CD14-positive monocyte (primary cell): ENCODE measurements at regions not wholly inside any gene's neighbourhood (a gene's known extent, or its start where the extent isn't known, plus 50 kb on each side); places are given as distances from the start of the nearest gene placed in this dataset.

Experiments used
- DNase-seq, 3 donors: peaks; one replicate each; pipeline ENCODE4 v3.0.0-alpha.2; 2011 to 2022
- H2AFZ ChIP-seq: 2 replicates; pipeline ENCODE4 v1.6.0; 2012; ENCODE audit warnings: mild to moderate bottlenecking, low read depth, low read length, inconsistent platforms; ENCODE audit not compliant: insufficient read depth, poor library complexity, severe bottlenecking
- H3K27ac ChIP-seq, 2 donors: 1 replicate in 1 of 2; 2 replicates in 1 of 2; pipeline ENCODE4 v1.5.1; 2012 to 2013; ENCODE audit warnings: low read length in 2 of 2, control low read depth in 1 of 2, inconsistent platforms in 1 of 2, low read depth in 1 of 2, mild to moderate bottlenecking in 1 of 2
- H3K27me3 ChIP-seq, 2 donors: one replicate each; pipeline versions ENCODE4 v1.6.0 to v1.6.1; 2011 to 2013; ENCODE audit warnings: low read length in 2 of 2; ENCODE audit not compliant: control insufficient read depth in 2 of 2, insufficient read depth in 2 of 2
- H3K36me3 ChIP-seq, 2 donors: replicated peaks in 1 of 2; 1 replicate in 1 of 2; 2 replicates in 1 of 2; pipeline versions ENCODE4 v1.5.1 to v1.6.1; 2012 to 2013; ENCODE audit warnings: low read length in 2 of 2, control low read depth in 1 of 2, inconsistent platforms in 1 of 2, mild to moderate bottlenecking in 1 of 2; ENCODE audit not compliant: insufficient read depth in 2 of 2, control insufficient read depth in 1 of 2
- H3K4me1 ChIP-seq, 2 donors: 1 replicate in 1 of 2; 2 replicates in 1 of 2; pipeline versions ENCODE4 v1.5.1 to v1.6.1; 2012 to 2013; ENCODE audit warnings: low read length in 2 of 2, control low read depth in 1 of 2, inconsistent platforms in 1 of 2, mild to moderate bottlenecking in 1 of 2, moderate library complexity in 1 of 2; ENCODE audit not compliant: insufficient read depth in 2 of 2, control insufficient read depth in 1 of 2
- H3K4me2 ChIP-seq: replicated peaks from 2 replicates; pipeline ENCODE3; 2012; ENCODE audit warnings: low read length, moderate library complexity, mild to moderate bottlenecking; ENCODE audit not compliant: poor library complexity, severe bottlenecking; ENCODE audit errors: extremely low read depth
- H3K4me3 ChIP-seq, 3 experiments: fragments of 200-600 bp in 1 of 3; sonication (generic) in 1 of 3; replicated peaks in 1 of 3; 1 replicate in 2 of 3; 2 replicates in 1 of 3; pipeline ENCODE4 v1.5.1; 2011 to 2013; ENCODE audit warnings: low read length in 3 of 3, mild to moderate bottlenecking in 3 of 3, control low read depth in 2 of 3, low read depth in 2 of 3, inconsistent platforms in 1 of 3, moderate library complexity in 1 of 3
- H3K79me2 ChIP-seq: 2 replicates; pipeline ENCODE4 v1.6.0; 2012; ENCODE audit warnings: mild to moderate bottlenecking, control low read depth, inconsistent platforms, low read length, moderate library complexity; ENCODE audit not compliant: insufficient read depth
- H3K9ac ChIP-seq: 2 replicates; pipeline ENCODE4 v1.6.0; 2017; ENCODE audit warnings: low read length, mild to moderate bottlenecking; ENCODE audit not compliant: insufficient read depth, poor library complexity, severe bottlenecking
- H3K9me3 ChIP-seq, 2 donors: replicated peaks in 1 of 2; 1 replicate in 1 of 2; 2 replicates in 1 of 2; pipeline versions ENCODE4 v1.5.1 to v1.6.1; 2012 to 2013; ENCODE audit warnings: low read length in 2 of 2, control low read depth in 1 of 2; ENCODE audit not compliant: control insufficient read depth in 1 of 2, insufficient read depth in 1 of 2
- H4K20me1 ChIP-seq: 2 replicates; pipeline ENCODE4 v1.6.0; 2012; ENCODE audit warnings: mild to moderate bottlenecking, low read length, control low read depth, moderate library complexity; ENCODE audit not compliant: insufficient read depth
- H3K27ac Mint-ChIP-seq, 7 donors: one replicate each; pipeline ENCODE4 v1.8.0; 2020; ENCODE audit warnings: mild to moderate bottlenecking in 7 of 7, mixed read lengths in 7 of 7, moderate library complexity in 6 of 7, inconsistent platforms in 2 of 7
- H3K27me3 Mint-ChIP-seq, 3 donors: one replicate each; pipeline ENCODE4 v1.8.0; 2021 to 2022; ENCODE audit warnings: low read depth in 3 of 3, mild to moderate bottlenecking in 3 of 3, mixed read lengths in 3 of 3, moderate library complexity in 3 of 3, inconsistent platforms in 1 of 3
- H3K36me3 Mint-ChIP-seq, 2 donors: one replicate each; pipeline ENCODE4 v1.8.0; 2020; ENCODE audit warnings: mixed read lengths in 2 of 2, inconsistent platforms in 1 of 2, mild to moderate bottlenecking in 1 of 2
- H3K4me1 Mint-ChIP-seq: one replicate; pipeline ENCODE4 v1.8.0; 2020; ENCODE audit warnings: mild to moderate bottlenecking, mixed read lengths
- H3K4me3 Mint-ChIP-seq, 2 donors: one replicate each; pipeline ENCODE4 v1.8.0; 2020; ENCODE audit warnings: mild to moderate bottlenecking in 2 of 2, mixed read lengths in 2 of 2, moderate library complexity in 1 of 2
- H3K9me3 Mint-ChIP-seq, 7 donors: one replicate each; pipeline ENCODE4 v1.8.0; 2020 to 2022; ENCODE audit warnings: mixed read lengths in 7 of 7, mild to moderate bottlenecking in 6 of 7, moderate library complexity in 6 of 7, inconsistent platforms in 2 of 7
- WGBS: methylation state at CpG from one replicate; pipeline ENCODE4 v1.1.5; 2013; ENCODE audit warnings: missing lambda C conversion rate; ENCODE audit not compliant: insufficient coverage; 5-methylcytosine and 5-hydroxymethylcytosine counted together
- intact Hi-C, 2 donors: fragments of 100-400 bp; cut with micrococcal nuclease; formaldehyde crosslinking; loops; one replicate each; pipeline versions ENCODE4 v1.15.0 to v1.15.1; 2023
- TF ChIP-seq, protein P1 (sequence below): fragments of 200-600 bp; IDR thresholded peaks from one replicate; pipeline ENCODE4 v1.8.0; 2022; ENCODE audit warnings: antibody characterized with exemption, mild to moderate bottlenecking

DNA sequence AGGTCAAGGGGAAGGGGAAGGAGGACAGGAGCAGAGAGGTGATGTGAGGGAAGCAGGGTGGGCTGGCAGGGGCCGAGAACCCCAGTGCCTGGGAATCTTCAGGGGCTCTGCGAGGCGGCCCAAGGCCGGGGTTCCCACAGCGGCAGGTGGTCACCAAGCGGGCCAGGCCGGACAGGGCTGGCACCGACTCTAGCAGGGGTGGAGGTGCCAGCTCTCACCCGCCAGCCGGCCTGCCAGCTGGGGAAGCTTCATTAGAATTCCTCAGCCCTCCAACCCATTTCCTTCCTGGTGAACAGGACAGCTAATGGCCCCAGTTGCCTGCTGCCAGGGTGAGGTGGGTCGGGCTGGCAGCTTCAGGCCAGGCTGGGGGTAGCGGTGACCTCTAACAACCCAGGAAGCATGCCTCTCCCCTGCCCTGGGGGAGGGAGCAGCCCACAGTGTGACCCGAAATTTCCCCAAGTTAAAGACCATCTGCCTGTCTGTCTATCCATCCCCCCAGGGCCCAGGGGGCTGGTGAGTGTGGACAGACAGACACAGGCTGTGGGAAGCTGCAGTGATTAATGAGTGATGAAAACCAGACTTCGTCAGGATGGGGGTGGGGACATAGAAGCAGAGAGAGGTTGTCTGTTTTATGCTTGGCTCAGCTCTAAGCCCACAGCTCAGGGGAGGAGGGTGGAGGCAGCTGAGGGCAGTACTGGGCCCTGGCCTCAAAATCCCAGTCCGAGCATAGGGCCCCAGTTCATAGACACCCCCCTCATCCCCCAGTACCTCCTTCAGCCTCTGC, 144.1 kb downstream of the ZFP36L2 start:
- Histone ChIP-seq H3K9ac (no peak overlapping the region), H3K27me3 (no peaks in the 10 kb centered on the region), H3K36me3 (no peaks in the 10 kb centered on the region), H3K4me3 (no peak overlapping the region), H3K27ac (no peak overlapping the region), H3K79me2 (no peaks in the 10 kb centered on the region), H2AFZ (no peak overlapping the region), H3K9me3 (no peaks in the 10 kb centered on the region), H4K20me1 (no peaks in the 10 kb centered on the region), H3K4me1 (peaks cover 59 to 73% of the 10 kb centered on the region in 2 donors), H3K4me2 (no peak overlapping the region)
- peaks cover 0 to 3% of the 10 kb centered on the region in 2 donors for H3K36me3 Mint-ChIP-seq
- peak overlapping the region in 2 of 7 donors; percentile 1 to 36 for H3K27ac Mint-ChIP-seq
- H3K9me3 Mint-ChIP-seq, result peaks cover 0 to 2% (median 0%) of the 10 kb centered on the region in 7 donors
- TF ChIP-seq, protein P1, sequence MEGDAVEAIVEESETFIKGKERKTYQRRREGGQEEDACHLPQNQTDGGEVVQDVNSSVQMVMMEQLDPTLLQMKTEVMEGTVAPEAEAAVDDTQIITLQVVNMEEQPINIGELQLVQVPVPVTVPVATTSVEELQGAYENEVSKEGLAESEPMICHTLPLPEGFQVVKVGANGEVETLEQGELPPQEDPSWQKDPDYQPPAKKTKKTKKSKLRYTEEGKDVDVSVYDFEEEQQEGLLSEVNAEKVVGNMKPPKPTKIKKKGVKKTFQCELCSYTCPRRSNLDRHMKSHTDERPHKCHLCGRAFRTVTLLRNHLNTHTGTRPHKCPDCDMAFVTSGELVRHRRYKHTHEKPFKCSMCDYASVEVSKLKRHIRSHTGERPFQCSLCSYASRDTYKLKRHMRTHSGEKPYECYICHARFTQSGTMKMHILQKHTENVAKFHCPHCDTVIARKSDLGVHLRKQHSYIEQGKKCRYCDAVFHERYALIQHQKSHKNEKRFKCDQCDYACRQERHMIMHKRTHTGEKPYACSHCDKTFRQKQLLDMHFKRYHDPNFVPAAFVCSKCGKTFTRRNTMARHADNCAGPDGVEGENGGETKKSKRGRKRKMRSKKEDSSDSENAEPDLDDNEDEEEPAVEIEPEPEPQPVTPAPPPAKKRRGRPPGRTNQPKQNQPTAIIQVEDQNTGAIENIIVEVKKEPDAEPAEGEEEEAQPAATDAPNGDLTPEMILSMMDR, result no peak
- no peak for DNase-seq
- intact Hi-C loops, result no loop called here
- peaks cover 0 to 8% (median 4%) of the 10 kb centered on the region in 3 donors for H3K27me3 Mint-ChIP-seq
- WGBS, result 93% methylated on average over 10 of the region's 15 CpGs
- peaks cover 80% of the 10 kb centered on the region for H3K4me1 Mint-ChIP-seq
- H3K4me3 Mint-ChIP-seq, result no peak overlapping the region

- no CpG with 5 or more reads among the region's 5 CpGs for WGBS
- Histone ChIP-seq H3K4me3 (no peak overlapping the region), H3K9ac (no peak overlapping the region), H3K79me2 (no peaks in the 10 kb centered on the region), H3K4me2 (no peak overlapping the region), H3K27ac (no peak overlapping the region), H3K4me1 (peaks cover 50 to 63% of the 10 kb centered on the region in 2 donors), H4K20me1 (no peaks in the 10 kb centered on the region), H3K27me3 (no peaks in the 10 kb centered on the region), H3K9me3 (no peaks in the 10 kb centered on the region), H3K36me3 (no peaks in the 10 kb centered on the region), H2AFZ (no peak overlapping the region)
- no peak overlapping the region for H3K4me3 Mint-ChIP-seq
- intact Hi-C loops, result no loop called here
- TF ChIP-seq, protein P1, result no peak
- H3K27ac Mint-ChIP-seq, result no peak overlapping the region
- H3K4me1 Mint-ChIP-seq, result peaks cover 72% of the 10 kb centered on the region
- peaks cover 0 to 8% (median 4%) of the 10 kb centered on the region in 3 donors for H3K27me3 Mint-ChIP-seq
- DNase-seq, result no peak
- H3K36me3 Mint-ChIP-seq, result peaks cover 0 to 5% of the 10 kb centered on the region in 2 donors
- peaks cover 0 to 2% (median 0%) of the 10 kb centered on the region in 7 donors for H3K9me3 Mint-ChIP-seq
Measured at GRCh38 chr2:43081131-43081765, 145.2 kb downstream of the ZFP36L2 start.
